ENCODE measurements at regions not wholly inside any gene's neighbourhood (a gene's known extent, or its start where the extent isn't known, plus 50 kb on each side); places are given as distances from the start of the nearest gene placed in this dataset.

GRCh38 chr7:76149847-76150691 lies 51.6 kb upstream of the SRRM3 start:
- DNase-seq (ENCODE audit: low spot score) = no peak
